H7 (cell line): ENCODE measurements at regions not wholly inside any gene's neighbourhood (a gene's known extent, or its start where the extent isn't known, plus 50 kb on each side); places are given as distances from the start of the nearest gene placed in this dataset.
"Not testable (repeated sequence)": the region's sequence is repeated elsewhere in the genome, so short reads cannot be mapped to it uniquely, and the experiment has no call there.

Source experiments
- DNase-seq: peaks from one replicate; pipeline ENCODE4 v3.0.0; 2012
- H3K27me3 ChIP-seq: 2 replicates; pipeline ENCODE4 v1.6.0; 2011; ENCODE audit warnings: mild to moderate bottlenecking, low read length; ENCODE audit not compliant: control insufficient read depth, insufficient read depth
- H3K36me3 ChIP-seq: replicated peaks from 2 replicates; pipeline ENCODE4 v1.5.1; 2011; ENCODE audit warnings: low read length; ENCODE audit not compliant: control insufficient read depth, insufficient read depth
- H3K4me3 ChIP-seq: 2 replicates; pipeline ENCODE4 v1.5.1; 2011; ENCODE audit warnings: low read depth, mild to moderate bottlenecking, control low read depth, low read length, moderate library complexity; ENCODE audit not compliant: insufficient read depth

GRCh38 chr5:3511519-3511918 is 84.1 kb upstream of the IRX1 start:
- Histone ChIP-seq H3K27me3 (no peaks in the 10 kb centered on the region), H3K36me3 (no peaks in the 10 kb centered on the region), H3K4me3 (no peak overlapping the region)
- no peak for DNase-seq

GRCh38 chr5:3510642-3511417 is 84.8 kb upstream of the IRX1 start:
- no peak for DNase-seq

GRCh38 chr5:3509290-3509689 is 86.3 kb upstream of the IRX1 start:
- H3K36me3 ChIP-seq: no peaks in the 10 kb centered on the region
- H3K27me3 ChIP-seq: no peaks in the 10 kb centered on the region
- no peak for DNase-seq
- H3K4me3 ChIP-seq: no peak overlapping the region

More at GRCh38 chr5:3510642-3511417, 84.8 kb upstream of the IRX1 start:
- Histone ChIP-seq H3K27me3 (no peaks in the 10 kb centered on the region), H3K36me3 (no peaks in the 10 kb centered on the region), H3K4me3 (no peak overlapping the region)

GRCh38 chr5:3508395-3508794 is 87.2 kb upstream of the IRX1 start:
- Histone ChIP-seq H3K27me3 (no peaks in the 10 kb centered on the region), H3K36me3 (no peaks in the 10 kb centered on the region), H3K4me3 (no peak overlapping the region)
- DNase-seq: no peak

- no peak for DNase-seq
- Histone ChIP-seq H3K27me3 (no peaks in the 10 kb centered on the region), H3K36me3 (no peaks in the 10 kb centered on the region), H3K4me3 (no peak overlapping the region)
These were observed 104.6 kb upstream of the IRX1 start for GRCh38 chr5:3490957-3491507.

GRCh38 chr5:3489239-3489843 is 106.3 kb upstream of the IRX1 start:
- DNase-seq: peak; percentile 33
- no peaks in the 10 kb centered on the region for H3K27me3 ChIP-seq

GRCh38 chr5:3484836-3485235 is 110.8 kb upstream of the IRX1 start:
- DNase-seq: no peak
- Histone ChIP-seq H3K36me3 (no peaks in the 10 kb centered on the region), H3K4me3 (no peak overlapping the region), H3K27me3 (no peaks in the 10 kb centered on the region)

More at GRCh38 chr5:3489239-3489843, 106.3 kb upstream of the IRX1 start:
- Histone ChIP-seq H3K4me3 (no peak overlapping the region), H3K36me3 (no peaks in the 10 kb centered on the region)

- Histone ChIP-seq H3K36me3 (no peaks in the 10 kb centered on the region), H3K4me3 (no peak overlapping the region), H3K27me3 (no peaks in the 10 kb centered on the region)
- no peak for DNase-seq
These were observed 114.5 kb upstream of the IRX1 start for GRCh38 chr5:3481175-3481574.

- Histone ChIP-seq H3K27me3 (no peaks in the 10 kb centered on the region), H3K4me3 (no peak overlapping the region), H3K36me3 (no peaks in the 10 kb centered on the region)
- no peak for DNase-seq
These were observed 120.0 kb upstream of the IRX1 start for GRCh38 chr5:3475674-3476073.

GRCh38 chr5:3466392-3466791 is 129.2 kb upstream of the IRX1 start:
- no peak for DNase-seq

GRCh38 chr5:3460416-3460815 is 135.2 kb upstream of the IRX1 start:
- DNase-seq: no peak
- H3K27me3 ChIP-seq: no peaks in the 10 kb centered on the region
- H3K4me3 ChIP-seq: no peak overlapping the region
- no peaks in the 10 kb centered on the region for H3K36me3 ChIP-seq

More at GRCh38 chr5:3466392-3466791, 129.2 kb upstream of the IRX1 start:
- no peak overlapping the region for H3K4me3 ChIP-seq
- H3K27me3 ChIP-seq: no peaks in the 10 kb centered on the region
- H3K36me3 ChIP-seq: no peaks in the 10 kb centered on the region

GRCh38 chr5:3456121-3456681 is 139.4 kb upstream of the IRX1 start:
- no peaks in the 10 kb centered on the region for H3K36me3 ChIP-seq
- no peaks in the 10 kb centered on the region for H3K27me3 ChIP-seq
- no peak for DNase-seq
- H3K4me3 ChIP-seq: no peak overlapping the region

- not testable (repeated sequence) for H3K36me3 ChIP-seq, DNase-seq
These were observed 141.6 kb upstream of the IRX1 start for GRCh38 chr5:3454028-3454427.

GRCh38 chr5:3452622-3453021 is 143.0 kb upstream of the IRX1 start:
- Histone ChIP-seq H3K27me3 (no peaks in the 10 kb centered on the region), H3K4me3 (no peak overlapping the region), H3K36me3 (no peaks in the 10 kb centered on the region)
- DNase-seq: no peak

More at GRCh38 chr5:3454028-3454427, 141.6 kb upstream of the IRX1 start:
- not testable (repeated sequence) for H3K4me3 ChIP-seq, H3K27me3 ChIP-seq

- no peak for DNase-seq
- H3K27me3 ChIP-seq: no peaks in the 10 kb centered on the region
- no peak overlapping the region for H3K4me3 ChIP-seq
- H3K36me3 ChIP-seq: no peaks in the 10 kb centered on the region
These were observed 143.7 kb upstream of the IRX1 start for GRCh38 chr5:3451961-3452360.
